ENCODE measurements at regions not wholly inside any gene's neighbourhood (a gene's known extent, or its start where the extent isn't known, plus 50 kb on each side); places are given as distances from the start of the nearest gene placed in this dataset.

- Histone ChIP-seq H3K4me1 (no peaks in the 10 kb centered on the region), H3K4me3 (no peak overlapping the region), H3K36me3 (no peaks in the 10 kb centered on the region), H3K27me3 (ENCODE audit: low read depth) (no peaks in the 10 kb centered on the region), H3K9me3 (replicated peaks) (no peaks in the 10 kb centered on the region), H3K27ac (replicated peaks) (no peak overlapping the region)
- no peak for TF ChIP-seq CTCF (IDR thresholded peaks at IDR 0.05; ENCODE audit: borderline replicate concordance)
- intact Hi-C loops (cut with micrococcal nuclease), result no loop called here
- DNase-seq, result no peak
Measured at GRCh38 chr4:108223313-108223712, 54.6 kb upstream of the LEF1 start.

GRCh38 chr4:108219998-108220397, 51.3 kb upstream of the LEF1 start:
- TF ChIP-seq CTCF (IDR thresholded peaks at IDR 0.05; ENCODE audit: borderline replicate concordance), result no peak
- Histone ChIP-seq H3K4me3 (no peak overlapping the region), H3K27ac (replicated peaks) (no peak overlapping the region), H3K27me3 (ENCODE audit: low read depth) (no peaks in the 10 kb centered on the region), H3K36me3 (no peaks in the 10 kb centered on the region), H3K9me3 (replicated peaks) (no peaks in the 10 kb centered on the region), H3K4me1 (no peaks in the 10 kb centered on the region)
- intact Hi-C loops (cut with micrococcal nuclease), result no loop called here
- DNase-seq, result no peak

Measured in left ventricle myocardium inferior (tissue), 1 donor.